Effector memory CD8-positive, alpha-beta T cell (primary cell): ENCODE measurements at regions not wholly inside any gene's neighbourhood (a gene's known extent, or its start where the extent isn't known, plus 50 kb on each side); places are given as distances from the start of the nearest gene placed in this dataset.

ENCODE experiments used
- ATAC-seq: fragments of 150-1000 bp; cut with Tn5 transposase; replicated peaks from 2 replicates; pipeline ENCODE4 v1.10.0; 2021; ENCODE audit warnings: mild to moderate bottlenecking, moderate library complexity
- DNase-seq, 3 experiments: peaks; one replicate each; pipeline ENCODE4 v3.0.0; 2021
- H3K27ac Mint-ChIP-seq, 2 donors: one replicate each; pipeline ENCODE4 v1.8.0; 2022; ENCODE audit warnings: mild to moderate bottlenecking in 2 of 2, mixed read lengths in 2 of 2, moderate library complexity in 2 of 2
- H3K27me3 Mint-ChIP-seq, 2 donors: one replicate each; pipeline ENCODE4 v1.8.0; 2022; ENCODE audit warnings: mixed read lengths in 2 of 2
- H3K36me3 Mint-ChIP-seq: one replicate; pipeline ENCODE4 v1.8.0; 2022; ENCODE audit warnings: mild to moderate bottlenecking, moderate library complexity, mixed read lengths; ENCODE audit not compliant: insufficient read depth
- H3K4me1 Mint-ChIP-seq, 2 donors: one replicate each; pipeline ENCODE4 v1.8.0; 2022; ENCODE audit warnings: low read depth in 2 of 2, mixed read lengths in 2 of 2
- H3K4me3 Mint-ChIP-seq, 2 donors: one replicate each; pipeline ENCODE4 v1.8.0; 2022; ENCODE audit warnings: mild to moderate bottlenecking in 2 of 2, mixed read lengths in 2 of 2, moderate library complexity in 2 of 2
- H3K9me3 Mint-ChIP-seq, 2 donors: one replicate each; pipeline ENCODE4 v1.8.0; 2022; ENCODE audit warnings: mixed read lengths in 2 of 2

DNA sequence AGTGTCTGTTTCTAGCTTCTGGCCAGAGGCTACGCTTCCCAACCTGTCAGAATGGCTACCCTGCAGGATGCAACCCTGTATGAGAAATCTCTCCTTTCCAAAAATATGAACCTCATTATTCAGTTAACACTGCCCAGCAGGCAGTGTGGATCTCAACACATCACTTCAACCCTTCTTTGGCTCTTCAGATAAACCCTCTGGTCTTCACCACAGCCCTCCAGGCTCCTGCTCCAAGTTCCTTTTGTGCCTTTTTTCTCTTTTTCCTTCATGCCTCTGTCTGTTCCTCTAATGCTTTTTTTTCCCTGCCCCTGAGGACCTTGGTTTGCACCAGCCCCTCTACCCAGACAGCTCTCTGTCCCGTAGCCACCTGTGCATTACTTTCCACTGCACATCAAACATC lies 207.4 kb downstream of the MYLK4 start:
- H3K27me3 Mint-ChIP-seq = peaks cover 38 to 54% of the 10 kb centered on the region in 2 donors
- H3K9me3 Mint-ChIP-seq = peaks cover 3 to 8% of the 10 kb centered on the region in 2 donors
- DNase-seq (no peak), ATAC-seq (no peak)
- peak overlapping the region in 1 of 2 donors; percentile 66 for H3K27ac Mint-ChIP-seq
- H3K36me3 Mint-ChIP-seq = peaks cover 3% of the 10 kb centered on the region
- peaks cover 20 to 23% of the 10 kb centered on the region in 2 donors for H3K4me1 Mint-ChIP-seq
- H3K4me3 Mint-ChIP-seq = peak overlapping the region; percentile 53

DNA sequence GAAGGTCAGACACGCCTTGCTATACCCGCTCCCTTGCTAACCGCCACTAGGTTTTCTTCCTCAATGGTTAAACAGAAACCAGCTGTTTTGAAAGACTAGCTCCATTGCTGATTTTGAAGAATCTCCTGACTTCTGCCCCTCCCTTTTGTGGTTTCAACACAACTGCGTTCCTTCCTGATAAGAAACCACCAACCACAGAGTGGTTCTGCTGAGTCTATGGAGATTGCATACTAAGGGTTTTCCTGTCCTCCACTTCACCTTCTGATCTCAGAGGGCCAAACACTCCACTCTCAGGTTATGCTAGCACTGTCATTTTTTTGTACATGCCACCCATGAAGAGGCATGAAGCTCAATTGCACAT lies 207.9 kb downstream of the MYLK4 start:
- peak overlapping the region in 1 of 2 donors; percentile 66 for H3K27ac Mint-ChIP-seq
- peaks cover 3% of the 10 kb centered on the region for H3K36me3 Mint-ChIP-seq
- peaks cover 20 to 23% of the 10 kb centered on the region in 2 donors for H3K4me1 Mint-ChIP-seq
- H3K4me3 Mint-ChIP-seq = peak overlapping the region; percentile 53
- peaks cover 38 to 54% of the 10 kb centered on the region in 2 donors for H3K27me3 Mint-ChIP-seq
- ATAC-seq = peak; percentile 94
- DNase-seq = peak; percentile 7 to 11 (median 10)
- peaks cover 3 to 8% of the 10 kb centered on the region in 2 donors for H3K9me3 Mint-ChIP-seq

DNA sequence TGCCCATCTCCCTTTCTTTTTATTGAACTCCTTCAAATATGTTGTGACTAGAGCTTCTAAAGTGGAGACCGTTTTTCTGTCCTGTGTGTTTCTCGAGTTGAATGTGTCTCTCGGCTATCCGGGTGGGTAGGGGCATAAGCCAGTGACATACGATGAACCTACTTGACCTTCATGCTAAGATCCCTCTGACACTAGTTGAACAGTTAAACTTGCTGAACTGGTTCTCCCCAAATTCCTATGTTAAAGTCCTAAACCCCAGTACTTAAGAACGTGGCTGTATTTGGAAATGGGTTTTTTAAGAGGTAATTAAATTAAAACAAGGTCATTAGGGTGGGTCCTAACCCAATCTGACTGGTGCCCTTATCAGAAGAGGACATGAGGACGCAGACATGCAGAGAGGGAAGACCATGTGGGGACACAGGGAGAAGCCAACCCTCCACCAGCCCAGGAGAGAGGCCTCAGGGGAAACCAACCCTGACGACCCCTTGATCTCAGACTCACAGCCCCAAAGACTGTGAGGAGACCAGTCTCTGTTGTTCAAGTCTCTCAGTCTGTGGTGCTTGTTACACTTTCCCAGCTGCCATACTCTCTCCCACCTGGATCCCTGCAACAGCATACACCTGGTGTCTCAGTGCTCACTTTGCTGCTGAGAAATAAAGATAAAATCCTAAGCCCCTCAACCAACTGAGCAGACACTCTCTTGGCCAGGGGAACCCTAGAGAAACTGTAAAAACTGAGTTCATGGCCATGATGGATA lies 208.4 kb downstream of the MYLK4 start:
- Mint-ChIP-seq H3K4me1 (peaks cover 20 to 23% of the 10 kb centered on the region in 2 donors), H3K4me3 (peak overlapping the region; percentile 53), H3K36me3 (peaks cover 3% of the 10 kb centered on the region), H3K27me3 (peaks cover 39 to 54% of the 10 kb centered on the region in 2 donors), H3K27ac (peak overlapping the region in 1 of 2 donors; percentile 66), H3K9me3 (peaks cover 3 to 8% of the 10 kb centered on the region in 2 donors)
- DNase-seq (no peak), ATAC-seq (no peak)

DNA sequence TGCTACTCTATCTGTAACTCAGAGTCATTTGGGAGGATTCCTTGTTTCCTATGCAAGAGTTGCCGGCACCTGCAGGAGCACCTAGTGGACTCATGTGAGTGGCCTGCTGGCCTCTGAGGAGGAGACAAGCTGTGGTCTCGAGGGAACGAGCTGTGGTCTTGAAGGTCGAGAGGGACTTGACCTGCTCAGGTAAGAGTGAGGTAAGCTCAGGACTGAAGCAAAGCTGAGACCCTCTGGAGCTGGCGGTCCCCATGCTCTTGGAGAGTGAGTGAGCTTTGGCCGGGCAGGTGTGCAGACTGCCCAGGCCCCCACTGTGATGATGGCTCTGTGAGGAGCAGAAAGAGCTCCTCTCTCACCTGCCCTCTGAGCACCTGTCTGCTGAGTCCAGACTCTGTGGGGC lies 214.3 kb downstream of the MYLK4 start:
- Mint-ChIP-seq H3K4me3 (no peak overlapping the region), H3K9me3 (peaks cover 0 to 3% of the 10 kb centered on the region in 2 donors), H3K36me3 (peaks cover 3% of the 10 kb centered on the region), H3K27ac (no peak overlapping the region), H3K27me3 (peaks cover 56 to 64% of the 10 kb centered on the region in 2 donors), H3K4me1 (no peaks in the 10 kb centered on the region)
- ATAC-seq (no peak), DNase-seq (no peak)

DNA sequence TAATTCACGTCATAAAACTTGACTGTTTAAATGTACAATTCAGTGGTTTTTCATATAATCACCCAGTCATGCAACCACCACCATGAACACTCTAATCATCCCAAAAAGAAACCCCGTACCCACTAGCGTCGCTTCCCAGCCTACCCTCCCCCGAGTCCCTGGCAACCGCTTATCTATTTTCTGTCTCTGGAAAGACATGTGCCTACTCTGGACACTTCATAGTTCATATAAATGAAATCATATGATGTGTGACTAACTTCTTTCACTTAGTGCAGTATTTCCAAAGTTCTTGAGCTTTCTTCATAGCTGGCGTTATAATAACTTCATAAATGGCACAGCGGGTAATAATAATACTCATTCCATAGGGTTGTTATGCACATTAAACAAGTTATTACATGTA lies 215.2 kb downstream of the MYLK4 start:
- Mint-ChIP-seq H3K27ac (no peak overlapping the region), H3K4me1 (no peaks in the 10 kb centered on the region), H3K9me3 (peaks cover 0 to 3% of the 10 kb centered on the region in 2 donors), H3K36me3 (no peaks in the 10 kb centered on the region), H3K4me3 (no peak overlapping the region), H3K27me3 (peaks cover 66 to 74% of the 10 kb centered on the region in 2 donors)
- no peak for ATAC-seq
- no peak for DNase-seq

DNA sequence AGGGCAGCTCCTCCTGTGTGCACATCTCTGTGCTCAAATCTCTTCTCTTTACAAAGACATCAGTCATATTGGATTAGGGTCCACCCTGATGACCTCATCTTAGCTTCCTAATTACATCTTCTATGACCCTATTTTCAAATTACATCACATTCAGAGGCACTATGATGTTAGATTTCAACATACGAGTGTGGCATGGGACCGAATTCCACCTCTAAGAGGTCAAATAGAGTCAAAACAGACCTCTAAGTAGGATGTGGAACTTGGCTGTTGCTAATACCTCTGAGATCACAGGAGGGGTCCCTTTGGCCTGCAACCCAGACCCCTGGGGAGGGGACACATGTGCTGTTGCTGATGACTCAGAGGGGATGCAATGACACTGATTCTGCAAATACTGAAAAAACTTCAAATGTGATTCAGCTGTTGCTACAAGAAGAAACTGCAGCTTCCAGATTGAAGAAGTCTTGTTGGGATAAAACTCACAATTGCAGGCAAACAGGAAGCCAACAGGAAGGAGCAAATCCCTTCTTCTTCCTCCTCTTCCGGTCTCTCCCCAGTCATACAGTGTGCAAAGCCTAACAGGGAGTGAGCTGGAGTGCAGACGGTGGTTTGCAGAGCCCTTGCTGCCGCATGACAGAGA lies 216.2 kb downstream of the MYLK4 start:
- H3K27me3 Mint-ChIP-seq = peaks cover 63 to 74% of the 10 kb centered on the region in 2 donors
- no peak for ATAC-seq

DNA sequence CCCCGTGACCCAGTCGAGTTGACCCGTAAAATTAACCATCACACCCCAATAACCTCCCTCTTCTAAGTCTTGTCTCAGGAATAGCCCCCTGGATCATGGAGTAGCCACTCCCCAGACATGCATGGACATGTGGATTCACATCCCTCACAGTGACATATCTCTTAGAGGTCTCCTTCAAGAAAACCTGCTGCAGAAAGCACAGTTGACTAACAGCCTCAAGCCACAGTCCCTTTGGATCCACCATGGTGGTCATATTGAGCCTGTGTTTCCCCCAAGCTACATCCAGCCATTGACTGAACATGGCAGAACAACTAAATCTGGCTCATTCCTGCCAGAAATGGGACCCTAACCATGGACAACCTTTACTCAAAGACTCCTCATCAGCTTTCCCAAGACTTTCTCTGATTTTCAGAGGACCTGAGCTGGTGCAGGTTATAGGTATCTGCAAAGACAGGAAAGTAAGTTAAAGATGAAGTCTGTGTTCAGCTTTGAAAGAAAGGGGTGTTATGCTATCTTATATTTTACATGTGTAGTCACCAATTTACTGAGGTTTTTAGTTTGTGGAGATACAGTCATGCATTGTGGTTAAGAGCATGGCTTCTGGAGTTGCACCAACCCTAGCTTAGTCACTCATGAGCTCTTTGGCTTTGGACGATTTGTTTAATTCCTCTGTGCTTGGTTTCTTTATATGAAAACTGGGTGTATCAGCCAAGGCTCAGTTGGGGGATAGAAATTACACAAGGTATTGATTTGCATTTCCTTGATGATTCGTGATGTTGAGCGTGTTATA lies 219.1 kb downstream of the MYLK4 start:
- Mint-ChIP-seq H3K4me1 (no peaks in the 10 kb centered on the region), H3K4me3 (no peak overlapping the region), H3K36me3 (no peaks in the 10 kb centered on the region), H3K9me3 (no peaks in the 10 kb centered on the region), H3K27me3 (peaks cover 45 to 67% of the 10 kb centered on the region in 2 donors), H3K27ac (no peak overlapping the region)
- ATAC-seq (no peak), DNase-seq (no peak)

More for the DNA sequence above, 216.2 kb downstream of the MYLK4 start:
- Mint-ChIP-seq H3K27ac (no peak overlapping the region), H3K4me3 (no peak overlapping the region), H3K9me3 (peaks cover 0 to 3% of the 10 kb centered on the region in 2 donors), H3K4me1 (no peaks in the 10 kb centered on the region), H3K36me3 (no peaks in the 10 kb centered on the region)
- DNase-seq = no peak

DNA sequence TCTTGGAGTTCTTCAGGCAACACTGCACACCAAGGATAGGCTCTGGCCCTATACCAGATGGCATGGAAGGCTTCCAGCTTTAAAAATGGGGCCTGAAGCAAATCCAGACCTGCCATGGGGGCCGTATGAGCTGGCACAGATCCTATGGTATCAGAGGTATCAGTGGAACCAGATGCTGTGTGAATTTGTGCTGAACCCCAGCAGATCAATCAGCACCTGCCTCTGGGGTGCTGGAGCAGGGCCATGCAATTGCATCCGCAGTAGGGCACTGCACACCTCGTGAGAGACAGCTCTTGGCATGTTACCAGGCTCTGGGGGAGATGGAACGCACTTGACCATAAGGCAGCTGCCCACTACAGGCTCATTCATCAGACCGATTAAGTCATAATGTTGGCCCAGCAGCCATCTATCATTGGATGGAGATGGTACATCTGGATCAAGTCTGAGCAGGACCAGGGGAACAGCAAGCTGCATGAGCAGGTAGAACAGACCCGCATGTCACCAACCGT lies 221.5 kb downstream of the MYLK4 start:
- H3K4me3 Mint-ChIP-seq = no peak overlapping the region
- peaks cover 22 to 44% of the 10 kb centered on the region in 2 donors for H3K27me3 Mint-ChIP-seq
- ATAC-seq = no peak

DNA sequence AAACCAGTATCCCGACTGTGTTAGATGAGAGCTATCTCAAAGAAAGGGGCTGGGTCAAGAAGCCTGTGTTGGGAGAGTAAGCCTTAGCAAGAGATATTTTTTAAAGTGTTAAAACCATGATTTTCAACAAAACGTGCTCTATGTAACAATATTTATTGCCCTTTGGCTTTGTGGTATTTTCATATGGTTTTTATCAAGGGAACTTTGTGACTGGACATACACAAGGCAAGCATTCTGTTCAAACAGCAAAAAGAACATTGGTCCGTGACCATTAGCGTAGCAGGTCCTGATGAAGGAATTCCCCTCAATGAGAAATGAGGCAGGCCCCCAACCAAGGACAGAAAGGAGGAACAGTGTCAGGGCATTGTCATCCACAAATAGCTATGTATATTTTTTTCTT lies 222.6 kb downstream of the MYLK4 start:
- H3K4me1 Mint-ChIP-seq = no peaks in the 10 kb centered on the region
- no peak overlapping the region for H3K27ac Mint-ChIP-seq
- H3K36me3 Mint-ChIP-seq = no peaks in the 10 kb centered on the region
- H3K4me3 Mint-ChIP-seq = no peak overlapping the region
- H3K9me3 Mint-ChIP-seq = peaks cover 0 to 4% of the 10 kb centered on the region in 2 donors
- DNase-seq (no peak), ATAC-seq (no peak)
- H3K27me3 Mint-ChIP-seq = peaks cover 20 to 42% of the 10 kb centered on the region in 2 donors

More for the DNA sequence above, 221.5 kb downstream of the MYLK4 start:
- Mint-ChIP-seq H3K4me1 (no peaks in the 10 kb centered on the region), H3K27ac (no peak overlapping the region), H3K9me3 (no peaks in the 10 kb centered on the region), H3K36me3 (no peaks in the 10 kb centered on the region)
- DNase-seq = no peak

DNA sequence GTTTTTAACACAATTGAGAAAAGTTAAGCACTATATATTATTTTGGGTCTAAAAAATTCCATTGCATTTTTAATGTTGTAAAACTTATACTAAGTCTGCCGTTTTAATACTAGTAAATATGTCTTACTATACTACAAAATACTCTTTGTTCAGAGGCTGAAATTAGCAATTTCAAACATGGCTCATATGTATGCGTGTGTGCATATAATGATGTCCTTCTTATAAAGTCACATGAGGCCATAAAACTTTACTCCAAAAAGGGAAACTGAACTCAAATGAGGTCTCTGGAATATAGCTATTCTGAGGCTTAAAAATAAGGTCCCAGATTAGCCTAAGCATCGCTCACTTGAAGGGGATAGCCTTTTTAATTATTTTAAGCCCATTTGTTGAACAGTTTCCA lies 224.0 kb downstream of the MYLK4 start:
- no peaks in the 10 kb centered on the region for H3K36me3 Mint-ChIP-seq
- H3K4me1 Mint-ChIP-seq = peaks cover 5 to 10% of the 10 kb centered on the region in 2 donors
- DNase-seq (no peak), ATAC-seq (no peak)
- H3K27ac Mint-ChIP-seq = no peak overlapping the region
- H3K9me3 Mint-ChIP-seq = peaks cover 4 to 16% of the 10 kb centered on the region in 2 donors
- no peak overlapping the region for H3K4me3 Mint-ChIP-seq
- H3K27me3 Mint-ChIP-seq = peaks cover 19 to 52% of the 10 kb centered on the region in 2 donors

DNA sequence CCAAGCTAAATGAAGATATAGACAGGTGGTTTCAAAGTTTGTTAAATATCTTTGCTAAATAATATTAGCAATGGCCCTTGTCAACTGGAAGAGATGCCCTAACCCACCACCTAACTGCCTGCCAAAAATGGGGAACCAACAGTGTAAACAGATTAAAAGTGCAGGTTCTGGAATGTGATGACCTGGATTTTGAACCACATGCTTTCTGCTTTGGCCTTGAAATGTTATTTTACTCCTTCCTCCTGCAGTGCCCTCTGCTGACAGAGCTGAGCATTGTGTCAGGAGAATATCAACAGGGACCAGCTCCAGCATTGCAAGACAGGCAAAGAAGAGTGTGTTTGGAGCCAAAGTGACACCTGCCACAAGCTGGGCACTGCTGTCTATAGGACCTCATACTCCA lies 226.6 kb downstream of the MYLK4 start:
- peaks cover 6 to 42% of the 10 kb centered on the region in 2 donors for H3K27me3 Mint-ChIP-seq
- H3K4me1 Mint-ChIP-seq = peaks cover 5 to 10% of the 10 kb centered on the region in 2 donors
- DNase-seq (no peak), ATAC-seq (no peak)
- H3K9me3 Mint-ChIP-seq = peaks cover 6 to 22% of the 10 kb centered on the region in 2 donors
- H3K27ac Mint-ChIP-seq = no peak overlapping the region
- no peaks in the 10 kb centered on the region for H3K36me3 Mint-ChIP-seq
- H3K4me3 Mint-ChIP-seq = no peak overlapping the region

DNA sequence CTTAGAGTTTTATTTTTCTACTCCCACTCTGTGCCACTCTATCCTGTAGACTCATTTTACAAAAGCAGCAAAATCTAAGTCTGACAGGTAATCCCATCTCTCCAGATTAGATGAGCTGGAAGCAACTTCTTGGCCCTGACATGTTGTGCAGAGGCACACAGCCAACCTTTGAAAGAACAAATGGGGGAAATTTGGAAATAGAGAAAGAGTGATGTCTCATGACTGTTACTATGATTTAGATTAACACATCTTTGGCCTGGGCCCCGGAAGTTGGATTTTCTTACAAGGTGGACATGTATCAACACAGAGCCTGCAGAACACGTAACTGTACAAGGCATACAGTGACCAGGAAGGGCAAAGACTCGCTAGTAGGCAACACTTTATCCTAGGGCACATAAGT lies 227.7 kb downstream of the MYLK4 start:
- H3K27ac Mint-ChIP-seq = no peak overlapping the region
- no peak overlapping the region for H3K4me3 Mint-ChIP-seq
- H3K9me3 Mint-ChIP-seq = peaks cover 6 to 22% of the 10 kb centered on the region in 2 donors
- DNase-seq = no peak
- ATAC-seq = no peak
- H3K27me3 Mint-ChIP-seq = peaks cover 13 to 48% of the 10 kb centered on the region in 2 donors
- H3K36me3 Mint-ChIP-seq = no peaks in the 10 kb centered on the region
- H3K4me1 Mint-ChIP-seq = peaks cover 5 to 10% of the 10 kb centered on the region in 2 donors

DNA sequence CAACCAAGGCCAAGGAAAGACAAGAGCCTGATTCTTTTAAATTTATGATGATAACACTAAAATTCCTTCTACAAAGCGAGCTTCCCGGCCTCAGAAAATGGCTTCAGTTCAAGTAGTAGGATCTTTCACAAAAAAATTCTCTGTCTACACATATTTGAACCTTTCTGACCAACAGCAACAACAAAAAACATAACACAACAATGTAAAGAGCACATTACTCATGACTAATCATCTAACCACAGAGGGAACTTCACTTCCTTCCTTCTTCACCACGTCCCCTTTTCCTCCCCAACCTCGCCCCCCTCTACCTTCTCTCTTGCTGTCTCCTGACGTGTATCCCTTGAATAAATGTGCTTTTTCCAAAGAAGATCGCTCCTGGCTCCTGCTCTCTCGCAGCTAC lies 228.2 kb downstream of the MYLK4 start:
- DNase-seq = no peak
- peaks cover 5 to 10% of the 10 kb centered on the region in 2 donors for H3K4me1 Mint-ChIP-seq
- H3K9me3 Mint-ChIP-seq = peaks cover 6 to 22% of the 10 kb centered on the region in 2 donors
- H3K36me3 Mint-ChIP-seq = no peaks in the 10 kb centered on the region
- no peak overlapping the region for H3K27ac Mint-ChIP-seq
- peaks cover 8 to 42% of the 10 kb centered on the region in 2 donors for H3K27me3 Mint-ChIP-seq
- H3K4me3 Mint-ChIP-seq = no peak overlapping the region
- no peak for ATAC-seq
